ENCODE measurements at regions not wholly inside any gene's neighbourhood (a gene's known extent, or its start where the extent isn't known, plus 50 kb on each side); places are given as distances from the start of the nearest gene placed in this dataset.

DNA sequence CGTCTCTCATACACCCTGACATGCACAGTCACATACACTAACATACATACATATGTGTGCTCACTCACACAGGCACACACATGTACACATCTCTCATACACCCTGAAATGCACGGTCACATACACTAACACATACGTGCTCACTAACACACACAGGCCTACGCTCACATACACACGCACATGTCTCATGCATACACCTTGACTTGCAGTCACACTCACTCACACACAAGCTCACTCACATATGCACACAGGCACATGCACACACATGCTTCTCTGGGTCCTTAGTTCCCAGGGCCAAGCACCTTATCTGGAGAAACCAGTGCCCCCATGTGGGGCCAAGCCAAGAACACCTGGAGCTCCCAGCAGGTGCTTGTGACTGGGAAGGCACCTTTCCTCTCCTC is 240.3 kb downstream of the RBFOX3 start:
- Histone ChIP-seq H3F3A (ENCODE audit: insufficient read depth, low read length, poor library complexity, severe bottlenecking) (no peaks in the 10 kb centered on the region), H2AFZ (ENCODE audit: low read depth, low read length) (no peak overlapping the region), H3K9ac (ENCODE audit: low read length) (no peak overlapping the region), H4K20me1 (ENCODE audit: insufficient read depth) (no peaks in the 10 kb centered on the region), H3K79me2 (replicated peaks; ENCODE audit: insufficient read depth, low read length) (no peaks in the 10 kb centered on the region), H3K4me3 (ENCODE audit: low read length) (no peak overlapping the region), H3K36me3 (ENCODE audit: insufficient read depth, low read length) (no peaks in the 10 kb centered on the region), H3K4me2 (ENCODE audit: low read length) (no peak overlapping the region), H3K27ac (ENCODE audit: low read length) (no peak overlapping the region), H3K9me2 (ENCODE audit: insufficient read depth, low read length) (no peaks in the 10 kb centered on the region), H3K27me3 (ENCODE audit: insufficient read depth, low read depth, low read length) (no peaks in the 10 kb centered on the region), H3K9me3 (ENCODE audit: low read length) (no peaks in the 10 kb centered on the region)
- TF ChIP-seq RAD21 (conservative IDR thresholded peaks at IDR 0.05) (no peak), MXI1 (conservative IDR thresholded peaks at IDR 0.05; ENCODE audit: poor library complexity, severe bottlenecking) (no peak), TAF1 (IDR thresholded peaks at IDR 0.05; ENCODE audit: low read depth) (no peak), EP300 (conservative IDR thresholded peaks at IDR 0.05; ENCODE audit: poor library complexity, severe bottlenecking) (no peak), CTCF (IDR thresholded peaks at IDR 0.05; ENCODE audit: poor library complexity, severe bottlenecking) (no peak), SMC3 (conservative IDR thresholded peaks at IDR 0.05; ENCODE audit: poor library complexity) (no peak)
- TF ChIP-seq, protein P1, sequence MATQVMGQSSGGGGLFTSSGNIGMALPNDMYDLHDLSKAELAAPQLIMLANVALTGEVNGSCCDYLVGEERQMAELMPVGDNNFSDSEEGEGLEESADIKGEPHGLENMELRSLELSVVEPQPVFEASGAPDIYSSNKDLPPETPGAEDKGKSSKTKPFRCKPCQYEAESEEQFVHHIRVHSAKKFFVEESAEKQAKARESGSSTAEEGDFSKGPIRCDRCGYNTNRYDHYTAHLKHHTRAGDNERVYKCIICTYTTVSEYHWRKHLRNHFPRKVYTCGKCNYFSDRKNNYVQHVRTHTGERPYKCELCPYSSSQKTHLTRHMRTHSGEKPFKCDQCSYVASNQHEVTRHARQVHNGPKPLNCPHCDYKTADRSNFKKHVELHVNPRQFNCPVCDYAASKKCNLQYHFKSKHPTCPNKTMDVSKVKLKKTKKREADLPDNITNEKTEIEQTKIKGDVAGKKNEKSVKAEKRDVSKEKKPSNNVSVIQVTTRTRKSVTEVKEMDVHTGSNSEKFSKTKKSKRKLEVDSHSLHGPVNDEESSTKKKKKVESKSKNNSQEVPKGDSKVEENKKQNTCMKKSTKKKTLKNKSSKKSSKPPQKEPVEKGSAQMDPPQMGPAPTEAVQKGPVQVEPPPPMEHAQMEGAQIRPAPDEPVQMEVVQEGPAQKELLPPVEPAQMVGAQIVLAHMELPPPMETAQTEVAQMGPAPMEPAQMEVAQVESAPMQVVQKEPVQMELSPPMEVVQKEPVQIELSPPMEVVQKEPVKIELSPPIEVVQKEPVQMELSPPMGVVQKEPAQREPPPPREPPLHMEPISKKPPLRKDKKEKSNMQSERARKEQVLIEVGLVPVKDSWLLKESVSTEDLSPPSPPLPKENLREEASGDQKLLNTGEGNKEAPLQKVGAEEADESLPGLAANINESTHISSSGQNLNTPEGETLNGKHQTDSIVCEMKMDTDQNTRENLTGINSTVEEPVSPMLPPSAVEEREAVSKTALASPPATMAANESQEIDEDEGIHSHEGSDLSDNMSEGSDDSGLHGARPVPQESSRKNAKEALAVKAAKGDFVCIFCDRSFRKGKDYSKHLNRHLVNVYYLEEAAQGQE (IDR thresholded peaks at IDR 0.05; ENCODE audit: borderline replicate concordance) = no peak

GRCh38 chr17:79370126-79370525 is 240.7 kb downstream of the RBFOX3 start:
- Histone ChIP-seq H3K4me2 (ENCODE audit: low read length) (no peak overlapping the region), H3K4me3 (ENCODE audit: low read length) (no peak overlapping the region), H3K27me3 (ENCODE audit: insufficient read depth, low read depth, low read length) (no peaks in the 10 kb centered on the region), H4K20me1 (ENCODE audit: insufficient read depth) (no peaks in the 10 kb centered on the region), H3K36me3 (ENCODE audit: insufficient read depth, low read length) (no peaks in the 10 kb centered on the region), H3F3A (ENCODE audit: insufficient read depth, low read length, poor library complexity, severe bottlenecking) (no peaks in the 10 kb centered on the region), H2AFZ (ENCODE audit: low read depth, low read length) (no peak overlapping the region), H3K9me2 (ENCODE audit: insufficient read depth, low read length) (no peaks in the 10 kb centered on the region), H3K9me3 (ENCODE audit: low read length) (no peaks in the 10 kb centered on the region), H3K9ac (ENCODE audit: low read length) (no peak overlapping the region), H3K79me2 (replicated peaks; ENCODE audit: insufficient read depth, low read length) (no peaks in the 10 kb centered on the region), H3K27ac (ENCODE audit: low read length) (no peak overlapping the region)
- TF ChIP-seq TAF1 (IDR thresholded peaks at IDR 0.05; ENCODE audit: low read depth) (no peak), EP300 (conservative IDR thresholded peaks at IDR 0.05; ENCODE audit: poor library complexity, severe bottlenecking) (no peak), EZH2 (IDR thresholded peaks at IDR 0.05; ENCODE audit: borderline replicate concordance, insufficient read depth, low read length, poor library complexity, severe bottlenecking) (no peak)

DNA sequence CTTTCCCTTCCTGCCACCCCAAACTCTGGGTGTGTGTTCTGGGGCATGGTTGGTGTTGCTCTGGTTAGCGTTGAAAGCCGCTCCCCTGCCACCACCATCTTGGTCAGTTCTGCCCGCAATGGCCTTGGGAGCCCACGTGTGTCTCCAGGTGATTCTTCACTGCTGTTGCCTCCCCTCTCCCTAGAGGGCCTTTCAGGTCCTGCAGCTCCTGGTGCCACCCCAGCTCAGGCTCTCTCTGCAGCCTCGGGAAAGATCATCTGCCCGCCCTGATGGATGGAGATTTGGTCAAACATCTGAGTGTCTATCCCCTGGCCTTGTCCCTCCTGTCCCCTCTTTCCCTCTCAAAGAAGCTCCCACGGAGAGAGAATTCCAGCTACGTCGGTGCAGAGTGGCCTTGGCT is 241.3 kb downstream of the RBFOX3 start:
- Histone ChIP-seq H3K9ac (ENCODE audit: low read length) (no peak overlapping the region), H3F3A (ENCODE audit: insufficient read depth, low read length, poor library complexity, severe bottlenecking) (no peaks in the 10 kb centered on the region), H3K9me3 (ENCODE audit: low read length) (no peaks in the 10 kb centered on the region), H3K9me2 (ENCODE audit: insufficient read depth, low read length) (no peaks in the 10 kb centered on the region), H3K36me3 (ENCODE audit: insufficient read depth, low read length) (no peaks in the 10 kb centered on the region), H3K4me3 (ENCODE audit: low read length) (no peak overlapping the region), H3K79me2 (replicated peaks; ENCODE audit: insufficient read depth, low read length) (no peaks in the 10 kb centered on the region), H3K4me2 (ENCODE audit: low read length) (no peak overlapping the region), H3K27ac (ENCODE audit: low read length) (no peak overlapping the region), H3K27me3 (ENCODE audit: insufficient read depth, low read depth, low read length) (no peaks in the 10 kb centered on the region), H4K20me1 (ENCODE audit: insufficient read depth) (no peaks in the 10 kb centered on the region), H2AFZ (ENCODE audit: low read depth, low read length) (no peak overlapping the region)
- no peak for TF ChIP-seq CTCF (IDR thresholded peaks at IDR 0.05; ENCODE audit: poor library complexity, severe bottlenecking)
- no peak for TF ChIP-seq POLR2AphosphoS5 (IDR thresholded peaks at IDR 0.05)
- no peak for TF ChIP-seq TAF1 (IDR thresholded peaks at IDR 0.05; ENCODE audit: low read depth)
- TF ChIP-seq, protein P1 (IDR thresholded peaks at IDR 0.05; ENCODE audit: borderline replicate concordance) = no peak
- no peak for TF ChIP-seq EZH2 (IDR thresholded peaks at IDR 0.05; ENCODE audit: borderline replicate concordance, insufficient read depth, low read length, poor library complexity, severe bottlenecking)
- no peak for TF ChIP-seq EP300 (conservative IDR thresholded peaks at IDR 0.05; ENCODE audit: poor library complexity, severe bottlenecking)
- no peak for TF ChIP-seq SMC3 (conservative IDR thresholded peaks at IDR 0.05; ENCODE audit: poor library complexity)
- no peak for TF ChIP-seq RAD21 (conservative IDR thresholded peaks at IDR 0.05)
- TF ChIP-seq MXI1 (conservative IDR thresholded peaks at IDR 0.05; ENCODE audit: poor library complexity, severe bottlenecking) = no peak

Data from neural cell (in vitro differentiated cells).